HG03378 (cell line): ENCODE measurements at regions not wholly inside any gene's neighbourhood (a gene's known extent, or its start where the extent isn't known, plus 50 kb on each side); places are given as distances from the start of the nearest gene placed in this dataset.

Source experiments
- ATAC-seq: cut with Tn5 transposase; IDR thresholded peaks from one replicate; pipeline ENCODE4 v1.9.1; 2021; ENCODE audit warnings: mild to moderate bottlenecking, moderate library complexity; ENCODE audit not compliant: unreplicated experiment

- no peak for ATAC-seq
These were observed 326.5 kb downstream of the FOXA2 start for GRCh38 chr20:22257912-22258311.

DNA sequence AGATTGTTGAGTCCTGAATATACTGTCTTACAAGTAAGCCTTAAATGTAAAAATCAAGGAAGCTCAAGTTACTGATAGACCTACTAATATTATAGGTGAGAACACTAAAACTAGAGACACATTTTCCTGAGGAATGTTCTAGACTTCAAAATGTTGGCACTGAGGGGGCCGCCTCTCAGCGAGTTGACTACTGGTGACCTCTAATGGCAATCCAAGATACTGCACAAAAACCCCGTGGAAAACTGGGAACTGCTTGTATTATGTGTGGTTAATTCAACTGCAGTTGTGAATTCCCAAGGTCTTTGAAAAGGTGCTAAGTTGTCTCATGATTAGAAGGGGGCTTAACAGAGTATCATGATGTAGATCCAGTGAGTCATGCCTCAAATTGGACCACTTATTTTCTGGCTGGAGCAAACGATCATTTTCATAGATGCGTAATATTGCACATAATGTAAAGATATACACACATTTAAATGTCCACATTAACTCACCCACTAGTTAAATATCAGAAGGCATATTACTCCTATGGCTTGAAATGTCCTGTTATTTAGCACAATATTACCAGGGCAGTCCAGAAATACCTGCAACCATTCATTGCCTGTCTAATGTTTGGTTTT, 336.2 kb downstream of the FOXA2 start:
- ATAC-seq, result no peak

- ATAC-seq, result no peak
These were observed 339.2 kb downstream of the FOXA2 start for GRCh38 chr20:22245139-22245538.

GRCh38 chr20:22243067-22243466, 341.3 kb downstream of the FOXA2 start:
- ATAC-seq, result no peak

- no peak for ATAC-seq
These were observed 342.8 kb downstream of the FOXA2 start for GRCh38 chr20:22241609-22242008.

DNA sequence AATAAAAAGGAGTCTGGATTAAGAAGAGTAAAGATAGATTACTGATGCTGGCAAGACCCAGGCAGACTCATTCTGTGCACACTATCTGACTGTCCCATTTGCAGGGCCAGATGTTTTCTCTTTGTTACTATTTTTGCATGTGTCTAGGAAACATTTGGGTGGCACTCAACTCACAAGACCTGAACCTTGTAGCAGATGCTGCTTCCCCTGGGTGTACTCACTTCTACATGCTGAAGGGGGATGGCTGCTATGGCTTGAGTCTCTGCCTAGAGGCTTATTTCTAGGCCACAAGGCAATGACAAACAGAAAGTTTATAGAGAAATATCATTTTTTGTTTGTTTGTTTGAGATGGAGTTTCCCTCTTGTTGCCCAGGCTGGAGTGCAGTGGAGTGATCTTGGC, 351.4 kb downstream of the FOXA2 start:
- no peak for ATAC-seq

DNA sequence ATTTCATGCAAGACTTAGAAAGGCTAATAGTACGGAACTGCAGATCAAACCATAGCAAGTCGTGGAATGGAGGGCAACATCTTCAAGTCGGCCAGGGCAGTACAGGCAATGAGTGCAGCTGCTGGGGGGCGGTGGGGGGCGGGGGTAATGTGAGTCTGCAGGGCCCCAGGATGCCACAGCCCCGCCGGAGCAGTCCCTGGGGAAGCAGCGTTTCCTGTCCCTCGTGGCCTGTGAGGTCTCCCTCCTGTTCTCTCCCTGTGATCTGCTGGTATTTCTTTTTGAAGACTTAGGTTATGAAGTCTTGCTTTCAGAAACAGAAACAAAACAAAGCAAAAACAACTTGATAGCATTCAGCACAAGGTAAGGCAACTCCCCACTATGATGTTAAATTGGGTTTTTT, 351.9 kb downstream of the FOXA2 start:
- no peak for ATAC-seq

GRCh38 chr20:22226849-22227700, 357.3 kb downstream of the FOXA2 start:
- no peak for ATAC-seq

DNA sequence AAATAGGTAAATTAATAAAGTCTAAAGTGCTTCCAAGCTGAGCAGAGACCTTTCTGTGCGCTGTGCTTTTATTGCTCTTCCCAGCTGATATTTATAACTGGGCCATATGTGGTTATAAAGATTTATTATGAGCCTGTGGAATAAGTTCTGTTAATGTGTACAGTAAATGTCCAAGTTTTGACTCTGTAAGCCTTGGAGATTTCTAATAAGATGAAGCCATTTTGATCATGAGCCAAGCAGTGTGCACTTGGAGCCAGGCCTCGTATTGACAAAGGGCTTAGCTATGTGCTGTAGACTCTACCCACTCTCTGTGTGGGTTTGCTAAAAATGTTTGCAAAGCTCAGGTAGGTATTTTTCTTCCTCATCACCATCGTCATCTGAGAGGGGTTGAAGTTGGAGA, 361.1 kb downstream of the FOXA2 start:
- ATAC-seq, result no peak

DNA sequence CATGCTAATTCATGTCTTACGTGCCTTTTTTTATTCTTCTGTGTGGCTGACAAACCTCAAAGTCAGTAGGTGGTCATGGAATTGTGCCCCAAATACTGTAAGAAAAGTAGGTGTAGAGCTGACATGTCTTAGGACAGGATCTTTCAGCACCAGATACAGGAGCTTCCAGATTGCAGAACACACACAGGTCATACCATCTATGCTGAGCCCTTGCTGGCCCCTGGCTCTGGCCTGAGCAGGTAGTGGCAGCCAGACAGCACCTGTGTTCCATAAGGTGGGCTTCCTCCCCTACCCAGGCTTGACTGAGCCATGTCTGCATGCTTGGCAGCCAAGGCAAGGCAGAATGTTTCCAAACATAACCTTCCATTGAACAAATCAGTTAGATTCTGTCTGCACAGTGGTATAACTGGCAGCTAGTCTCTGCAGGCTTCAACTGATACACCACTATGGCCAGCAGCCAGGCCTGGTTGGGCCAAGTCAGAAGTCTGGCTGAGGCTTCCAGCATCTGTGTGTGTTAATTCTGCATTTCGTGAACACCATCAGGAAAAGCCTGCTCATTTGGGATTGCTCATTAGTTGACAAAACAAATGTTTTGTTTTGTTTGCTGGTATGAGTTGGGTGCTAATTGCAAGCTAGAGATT, 366.5 kb downstream of the FOXA2 start:
- no peak for ATAC-seq

DNA sequence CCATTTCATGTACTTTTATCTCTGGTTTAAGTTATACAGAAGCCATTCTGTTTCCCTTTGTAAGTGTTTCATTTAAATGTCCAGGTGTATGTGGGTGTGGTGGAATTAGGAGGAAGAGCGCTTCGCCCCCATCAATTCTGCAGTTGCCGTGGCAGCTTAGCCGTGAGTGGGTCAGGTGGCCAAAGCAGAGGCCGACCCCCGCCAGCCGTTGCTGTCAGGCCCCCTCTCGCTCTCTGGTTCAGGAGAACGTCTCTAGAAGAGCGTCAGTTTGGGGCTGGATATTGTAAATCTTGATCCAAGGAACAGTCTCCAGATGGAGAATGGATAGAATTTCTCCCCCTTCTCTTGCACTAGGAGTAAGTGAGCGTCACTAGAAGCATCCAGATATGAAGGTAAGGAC, 367.4 kb downstream of the FOXA2 start:
- no peak for ATAC-seq

DNA sequence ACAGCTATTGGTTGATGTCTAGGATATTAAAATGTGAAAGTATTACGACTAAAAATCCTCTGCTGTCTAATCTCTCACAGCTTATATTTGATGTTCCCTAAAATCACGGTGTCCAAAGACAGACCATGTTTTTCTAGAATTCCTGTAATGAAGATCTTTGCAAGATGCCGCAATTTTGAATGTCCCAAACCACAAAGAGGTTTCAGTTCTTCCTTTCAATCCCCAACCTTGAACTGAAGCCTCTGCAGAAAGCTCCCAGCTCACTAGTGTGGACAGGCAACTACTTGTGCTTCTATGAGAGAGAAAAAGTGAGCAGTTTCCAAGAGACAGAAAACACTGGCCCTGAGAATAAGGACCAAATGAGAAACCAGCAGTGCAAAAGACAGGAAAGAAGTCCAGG, 370.1 kb downstream of the FOXA2 start:
- no peak for ATAC-seq

DNA sequence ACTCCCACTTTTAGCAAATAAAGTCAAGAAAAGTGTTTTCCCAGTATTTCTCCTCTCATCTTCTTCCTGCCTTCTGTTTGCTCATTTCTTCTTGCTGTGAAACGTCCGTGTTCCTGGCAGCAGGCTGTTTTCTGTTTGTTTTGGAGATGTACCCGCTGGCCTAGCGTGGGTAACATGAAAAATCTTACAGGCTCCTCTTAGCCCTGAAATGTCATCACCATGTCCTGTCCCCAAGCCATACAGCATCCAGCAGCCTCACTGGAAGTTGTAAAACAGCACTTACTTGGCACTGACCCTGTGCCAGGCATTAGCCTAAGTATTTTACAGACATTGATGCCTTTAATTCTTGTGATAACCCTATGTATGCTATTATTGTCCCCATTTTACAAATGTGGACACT, 371.1 kb downstream of the FOXA2 start:
- ATAC-seq, result no peak

DNA sequence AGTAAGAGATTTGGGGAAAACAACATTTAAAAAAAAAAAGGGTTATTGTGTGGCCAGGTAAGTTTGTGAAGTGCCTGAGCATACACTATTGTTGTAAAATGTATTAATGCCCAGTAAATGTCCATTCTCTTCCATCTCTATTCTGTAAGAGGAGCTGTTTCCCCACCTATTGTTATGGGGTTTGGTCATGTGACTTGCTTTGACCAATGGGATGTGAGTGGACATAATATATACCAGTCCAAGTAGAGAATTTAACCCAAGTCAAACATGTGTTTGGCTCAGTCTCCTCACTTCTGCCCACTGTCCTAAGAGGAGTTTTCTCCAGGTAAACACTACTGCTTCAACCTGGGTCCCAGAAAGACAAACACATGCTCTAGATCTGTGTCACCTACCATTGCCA, 377.1 kb downstream of the FOXA2 start:
- no peak for ATAC-seq

DNA sequence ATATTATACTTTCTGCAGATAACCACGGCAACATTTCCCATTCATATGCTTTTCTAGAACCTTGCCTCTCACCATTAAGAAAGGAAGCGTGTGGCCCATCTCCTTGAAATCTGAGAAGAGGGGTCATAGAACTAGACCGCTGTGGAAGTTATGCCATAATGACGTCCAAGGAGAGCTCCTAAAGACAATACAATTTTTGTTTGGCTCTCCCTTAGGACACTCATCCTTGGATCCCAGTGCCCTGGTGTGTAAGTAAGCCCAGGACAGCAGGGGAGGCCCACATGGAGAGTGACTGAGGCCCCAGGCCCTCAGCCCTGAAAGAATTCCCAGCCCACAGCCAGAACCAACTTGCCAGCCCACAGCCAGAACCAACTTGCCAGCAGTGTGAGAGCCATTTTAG, 379.6 kb downstream of the FOXA2 start:
- no peak for ATAC-seq

- ATAC-seq, result no peak
These were observed 402.2 kb downstream of the FOXA2 start for GRCh38 chr20:22182148-22182547.

GRCh38 chr20:22180244-22180643, 404.1 kb downstream of the FOXA2 start:
- no peak for ATAC-seq

- ATAC-seq, result no peak
These were observed 424.2 kb downstream of the FOXA2 start for GRCh38 chr20:22160101-22160652.

DNA sequence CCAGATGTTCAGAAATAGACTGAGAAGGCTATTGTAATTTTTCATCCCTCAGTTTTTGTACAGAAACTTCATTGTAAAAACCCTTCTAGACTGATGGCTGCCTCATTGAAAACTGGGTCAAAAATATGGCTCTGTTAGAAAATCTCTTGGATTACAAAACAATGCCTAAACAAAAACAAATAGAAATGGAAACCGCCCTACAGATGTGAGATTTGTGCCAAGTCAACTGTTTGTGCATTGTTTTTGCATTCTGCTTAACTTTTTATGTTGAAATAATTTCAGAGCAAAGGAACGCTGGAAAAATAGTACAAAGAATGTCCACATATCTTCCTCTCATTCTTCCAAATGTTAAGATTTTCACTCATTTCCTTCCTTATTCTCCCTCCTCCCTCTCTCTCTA, 425.1 kb downstream of the FOXA2 start:
- ATAC-seq, result no peak

- no peak for ATAC-seq
These were observed 422.1 kb downstream of the PAX1 start for GRCh38 chr20:22127587-22127986.

GRCh38 chr20:22106308-22106938, 401.0 kb downstream of the PAX1 start:
- ATAC-seq, result no peak
